Activated CD4-positive, alpha-beta T cell treated with anti-CD3 and anti-CD28 coated beads, Interleukin-2, amount 50 U/mL, for 1 hour (primary cell): ENCODE measurements at regions not wholly inside any gene's neighbourhood (a gene's known extent, or its start where the extent isn't known, plus 50 kb on each side); places are given as distances from the start of the nearest gene placed in this dataset.

Experiments
- DNase-seq: peaks from one replicate; pipeline ENCODE4 v3.0.0-alpha.2; 2020

DNA sequence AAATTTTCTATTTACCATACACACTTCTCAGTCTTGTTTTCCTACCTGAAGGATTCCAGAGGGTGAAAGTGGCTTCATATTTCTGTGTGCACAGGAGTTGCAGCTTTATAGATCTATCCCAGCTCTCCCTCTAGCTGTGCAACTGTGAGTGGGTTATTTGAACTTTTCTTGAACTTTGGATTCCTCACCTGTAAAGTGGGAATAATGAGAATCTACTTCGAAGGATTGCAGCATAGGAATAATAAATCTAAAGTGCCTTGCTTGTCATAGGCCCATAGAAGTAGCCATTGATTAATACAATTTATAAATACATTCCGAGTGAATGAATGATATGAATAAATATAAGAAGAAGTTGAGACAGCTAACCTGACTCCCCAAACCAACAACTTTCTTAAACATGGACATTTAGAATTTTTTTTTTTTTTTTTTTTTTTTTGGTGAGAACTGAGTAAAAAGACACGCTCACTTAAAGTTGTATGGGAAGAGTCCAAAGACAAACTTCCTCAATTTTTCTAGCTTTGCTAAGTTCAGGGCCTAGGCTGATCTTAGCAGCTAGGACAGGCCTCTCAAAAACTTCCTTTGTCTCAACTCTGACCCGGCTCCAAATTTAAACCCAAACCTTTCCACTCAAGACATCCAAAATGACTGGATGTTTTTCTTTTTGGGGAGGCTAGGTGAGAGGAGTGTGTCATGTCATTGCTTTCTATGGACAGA, 203.3 kb upstream of the FBXO11 start:
- DNase-seq = no peak

- DNase-seq = no peak
Observed at GRCh38 chr2:48110492-48110891, 204.0 kb upstream of the FOXN2 start.

DNA sequence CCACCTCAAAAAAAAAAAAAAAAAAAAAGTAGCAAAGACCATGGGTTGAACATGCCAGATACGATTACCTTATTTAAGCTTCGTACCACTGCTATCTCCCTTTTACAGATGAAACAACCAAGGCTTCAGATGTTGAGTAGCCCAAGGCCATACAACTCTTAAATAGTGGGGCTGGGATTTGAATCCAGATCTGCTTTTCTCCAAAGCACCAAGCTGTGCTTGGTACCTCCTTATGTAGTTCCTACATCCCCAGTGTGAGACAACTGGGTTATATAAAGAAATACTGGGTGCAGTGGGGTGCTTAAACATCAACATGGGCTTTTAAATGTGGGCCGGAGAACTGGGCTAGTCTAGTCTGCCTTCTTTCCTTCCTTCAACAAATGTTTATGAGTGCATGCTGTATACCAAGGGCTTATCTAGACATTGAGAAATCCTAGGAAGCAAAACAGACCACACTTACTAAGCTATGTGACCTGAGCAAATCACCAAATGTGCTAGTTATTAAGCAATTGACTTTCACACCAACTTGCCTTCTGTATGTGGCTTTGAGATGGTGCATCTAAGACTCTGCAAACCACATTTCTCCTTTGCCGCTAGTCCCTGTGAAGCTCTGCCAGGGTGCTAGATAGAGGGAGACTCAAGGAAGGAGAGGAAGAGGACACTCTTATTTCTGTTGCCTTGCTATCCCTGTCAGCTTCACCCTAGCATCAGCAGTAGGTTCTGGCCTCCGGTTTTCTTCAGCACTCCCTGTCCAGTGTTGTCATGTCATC, 201.4 kb upstream of the FOXN2 start:
- no peak for DNase-seq

DNA sequence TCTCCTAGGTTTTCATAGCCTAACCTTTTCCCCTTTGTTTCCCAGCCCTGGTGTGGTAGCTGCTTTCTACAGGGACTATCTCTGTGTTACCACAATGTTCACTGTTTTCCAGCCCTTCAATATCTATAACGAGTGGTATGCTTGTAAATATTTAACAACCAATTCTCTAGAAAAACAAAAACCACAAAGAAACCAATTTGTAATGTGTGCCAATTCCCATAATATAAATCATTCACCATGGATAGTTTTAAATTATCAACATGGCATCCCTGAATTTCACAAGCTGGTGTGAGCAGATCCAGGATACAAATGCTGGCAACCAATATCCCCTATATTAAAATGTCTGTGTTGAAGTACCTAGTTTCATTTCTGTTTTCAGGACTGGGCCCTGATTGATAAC, 200.7 kb upstream of the FOXN2 start:
- DNase-seq = no peak

GRCh38 chr2:48114256-48114655, 200.2 kb upstream of the FOXN2 start:
- peak; percentile 35 for DNase-seq

DNA sequence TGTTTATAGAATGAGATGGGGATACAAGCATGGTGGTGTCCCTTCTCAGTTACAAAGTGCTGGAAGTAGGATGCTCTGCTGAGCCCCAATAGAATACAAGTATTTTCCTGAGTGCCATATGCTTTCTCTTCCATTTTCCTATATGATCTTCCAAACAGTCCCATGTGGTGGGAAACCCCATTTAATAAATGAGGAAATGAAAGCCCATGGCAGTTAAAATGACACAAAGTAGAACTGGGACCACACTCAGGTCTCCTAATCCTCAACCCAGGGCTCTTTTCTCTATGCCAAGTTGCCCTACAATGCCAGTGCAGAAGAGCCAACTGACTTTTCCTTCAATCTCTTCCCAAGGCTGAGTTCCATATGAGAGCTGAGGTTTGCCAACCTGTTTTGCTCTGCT, 198.0 kb upstream of the FOXN2 start:
- no peak for DNase-seq

DNA sequence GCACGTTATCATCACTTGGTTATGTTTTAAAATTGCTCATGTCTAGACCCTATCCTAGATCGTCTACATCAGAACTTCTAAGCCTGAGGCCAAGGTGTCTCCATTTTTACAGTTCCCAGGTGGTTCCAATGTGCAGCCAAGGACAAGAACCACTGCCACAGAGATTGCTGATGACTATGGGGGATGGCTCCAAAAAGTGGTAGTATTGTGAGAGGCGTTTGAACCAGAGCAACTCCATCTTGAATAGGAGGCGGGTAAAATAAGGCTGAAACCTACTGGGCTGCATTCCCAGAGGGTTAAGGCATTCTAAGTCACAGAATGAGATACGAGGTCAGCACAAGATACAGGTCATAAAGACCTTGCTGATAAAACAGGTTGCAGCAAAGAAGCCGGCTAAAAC, 195.6 kb upstream of the FOXN2 start:
- DNase-seq = no peak

- no peak for DNase-seq
Observed at GRCh38 chr2:48120112-48120511, 194.4 kb upstream of the FOXN2 start.

DNA sequence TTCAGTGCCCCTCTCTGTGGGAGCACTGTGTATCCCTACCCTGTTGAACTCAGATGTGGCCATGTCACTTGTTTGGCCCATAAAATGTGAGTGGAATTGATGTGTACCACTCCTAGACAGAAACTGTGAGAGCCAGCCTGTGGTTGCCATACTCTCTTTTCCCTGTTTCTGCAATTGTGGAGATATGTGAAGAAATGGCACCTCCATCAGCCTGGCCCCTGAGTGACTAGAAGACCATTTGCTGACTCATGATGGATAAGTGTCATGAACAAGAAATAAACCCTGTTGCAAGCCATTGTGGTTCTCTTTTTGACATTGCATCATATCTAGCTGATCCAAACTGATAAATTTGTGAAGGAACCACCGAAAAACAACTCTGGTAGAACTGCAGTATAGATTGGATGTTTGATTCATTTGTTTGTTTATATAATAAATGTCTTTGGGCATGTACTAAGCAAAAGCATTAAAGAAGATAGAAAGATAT, 193.7 kb upstream of the FOXN2 start:
- no peak for DNase-seq

DNA sequence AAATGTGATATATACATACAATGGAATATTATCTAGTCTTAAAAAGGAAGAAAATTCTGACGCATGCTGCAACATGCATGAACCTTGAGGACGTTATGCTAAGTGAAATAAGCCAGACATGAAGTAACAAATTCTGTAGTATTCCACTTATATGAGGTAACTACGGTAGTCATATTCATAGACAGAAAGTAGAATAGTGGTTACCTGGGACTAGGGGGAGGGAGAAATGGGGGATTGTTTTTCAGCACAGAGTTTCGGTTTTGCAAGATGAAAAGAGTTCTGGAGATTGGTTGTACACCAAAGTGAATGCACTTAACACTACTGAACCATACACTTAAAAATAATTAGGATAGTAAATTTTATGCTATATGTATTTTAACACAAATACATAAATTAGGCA, 192.3 kb upstream of the FOXN2 start:
- DNase-seq = no peak

- DNase-seq = no peak
Observed at GRCh38 chr2:48124592-48124991, 189.9 kb upstream of the FOXN2 start.

GRCh38 chr2:48126162-48126561, 188.3 kb upstream of the FOXN2 start:
- DNase-seq = no peak

DNA sequence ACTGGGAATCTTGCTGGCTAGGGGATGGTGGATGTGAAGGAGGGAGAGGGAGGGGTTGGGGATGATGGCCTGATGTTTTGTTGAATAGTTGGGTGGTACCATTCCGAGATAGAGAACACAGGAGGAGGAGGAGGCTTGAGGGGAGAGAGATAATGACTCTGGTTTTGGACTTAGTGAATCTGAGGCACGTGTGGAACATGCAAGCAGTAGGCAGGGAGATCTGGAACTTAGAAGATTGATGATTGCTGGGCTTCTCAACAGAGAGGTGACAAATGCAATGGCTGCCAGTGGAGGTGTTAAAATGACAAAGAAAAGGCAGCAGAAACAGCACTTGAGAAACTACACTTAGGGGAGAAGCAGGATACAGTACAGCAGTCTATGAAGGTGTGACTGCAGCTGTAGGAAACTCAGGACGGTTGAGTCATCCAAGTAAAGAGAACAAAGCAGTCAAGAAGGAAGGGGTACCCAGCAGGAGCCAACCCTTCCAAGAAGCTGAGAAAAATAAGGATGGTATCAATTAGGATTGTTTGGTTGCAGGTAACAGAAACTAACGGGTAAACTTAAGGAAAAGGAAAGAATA, 186.8 kb upstream of the FOXN2 start:
- no peak for DNase-seq

DNA sequence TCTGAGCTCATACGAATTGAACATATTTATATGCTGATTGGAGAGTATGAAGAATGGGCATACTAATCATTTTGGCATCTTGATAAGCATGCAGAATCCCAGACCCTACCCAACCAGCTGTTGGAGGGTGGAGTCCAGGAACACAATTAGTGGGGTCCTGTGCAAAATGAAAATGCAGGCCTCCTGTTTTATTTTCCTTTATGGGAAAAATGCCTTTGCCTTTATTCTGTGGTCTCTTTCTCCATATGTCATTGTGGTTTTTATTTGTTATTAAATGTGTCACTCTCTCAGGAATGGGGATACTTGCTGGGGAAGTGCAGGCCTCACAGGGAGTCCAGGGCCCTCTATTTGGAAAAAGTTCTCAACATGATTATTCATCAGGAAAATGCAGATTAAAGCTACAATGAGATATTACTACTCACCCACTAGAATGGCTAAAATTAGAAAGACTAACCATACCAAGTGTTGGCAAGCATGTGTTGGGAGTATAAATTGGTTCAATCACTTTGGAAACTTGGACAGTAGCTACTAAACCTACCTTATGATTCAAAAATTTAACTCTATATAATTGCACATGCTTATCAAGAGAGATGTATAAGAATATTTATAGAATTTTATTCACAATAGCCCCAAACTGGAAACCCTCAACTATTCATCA, 185.1 kb upstream of the FOXN2 start:
- no peak for DNase-seq

DNA sequence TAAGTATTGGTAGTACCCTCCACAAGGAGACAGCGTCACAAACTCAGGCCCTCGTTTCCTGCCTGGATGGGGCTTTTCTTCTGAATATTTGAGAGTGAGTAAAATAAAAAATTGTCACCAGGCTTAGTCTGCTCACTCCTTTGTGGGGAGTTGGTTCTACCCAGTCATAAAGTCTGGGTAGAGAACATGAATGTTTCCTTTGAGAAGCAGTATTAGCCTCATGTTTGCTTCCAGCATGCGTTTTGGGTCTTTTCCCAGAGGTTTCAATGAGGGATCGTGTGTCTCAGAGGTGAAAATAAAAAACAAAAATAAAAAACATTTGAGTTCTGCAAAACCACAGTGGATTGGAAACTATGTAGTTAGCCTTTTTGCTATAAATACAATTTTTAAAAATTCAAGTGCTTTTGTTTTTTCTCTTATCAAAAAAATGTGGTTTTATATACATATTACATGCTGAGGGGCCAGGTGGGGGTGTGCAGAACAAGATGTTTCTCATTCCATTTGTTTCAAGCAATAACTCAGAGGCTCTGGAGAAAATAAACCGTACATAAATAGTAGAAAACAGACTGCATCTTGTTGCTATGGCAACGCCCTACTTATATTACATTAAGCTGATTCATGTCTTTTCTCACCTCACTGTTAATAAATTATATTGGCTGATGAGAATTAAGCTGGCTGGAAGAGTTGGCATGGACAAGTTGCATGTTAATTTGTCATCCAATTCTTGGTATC, 182.8 kb upstream of the FOXN2 start:
- no peak for DNase-seq

DNA sequence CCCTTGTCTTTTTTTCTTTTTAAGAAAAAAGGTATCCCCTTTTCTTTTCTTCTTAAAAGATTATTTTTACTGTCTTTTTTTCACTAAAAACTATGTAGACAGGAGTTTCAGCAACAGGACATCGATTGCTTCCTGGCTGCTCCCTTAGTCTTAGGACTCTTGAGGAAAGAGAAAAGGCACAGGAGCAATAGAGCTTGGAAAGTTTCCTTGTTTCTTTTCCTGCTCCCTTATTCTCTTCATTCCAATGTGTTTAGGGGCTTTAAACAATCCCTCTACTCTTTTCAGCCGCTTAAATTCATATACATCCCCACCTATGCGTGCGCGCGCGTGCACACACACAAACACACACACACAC, 182.2 kb upstream of the FOXN2 start:
- no peak for DNase-seq

- DNase-seq = no peak
Observed at GRCh38 chr2:48134704-48135103, 179.8 kb upstream of the FOXN2 start.

DNA sequence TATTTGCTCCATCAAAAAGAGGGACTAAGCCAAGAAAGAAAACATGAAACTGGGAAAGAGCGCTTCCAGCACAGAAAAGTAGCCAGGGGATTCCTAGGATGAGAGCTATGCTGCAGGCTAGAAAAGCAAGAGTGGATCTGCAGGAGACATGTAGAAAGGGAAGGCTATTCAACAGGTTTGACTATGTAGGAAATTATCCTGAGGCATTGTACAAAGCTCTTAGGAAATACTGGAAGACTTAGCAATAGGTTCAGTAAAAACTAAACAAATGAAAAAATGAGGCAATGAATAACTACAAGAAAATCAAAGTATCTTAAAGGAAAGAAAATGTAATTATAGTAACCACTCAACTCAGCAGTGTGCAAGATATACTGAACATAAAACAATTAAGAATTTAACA, 178.7 kb upstream of the FOXN2 start:
- DNase-seq = no peak

- DNase-seq = no peak
Observed at GRCh38 chr2:48137829-48138228, 176.7 kb upstream of the FOXN2 start.

GRCh38 chr2:48138898-48139297, 175.6 kb upstream of the FOXN2 start:
- DNase-seq = no peak

DNA sequence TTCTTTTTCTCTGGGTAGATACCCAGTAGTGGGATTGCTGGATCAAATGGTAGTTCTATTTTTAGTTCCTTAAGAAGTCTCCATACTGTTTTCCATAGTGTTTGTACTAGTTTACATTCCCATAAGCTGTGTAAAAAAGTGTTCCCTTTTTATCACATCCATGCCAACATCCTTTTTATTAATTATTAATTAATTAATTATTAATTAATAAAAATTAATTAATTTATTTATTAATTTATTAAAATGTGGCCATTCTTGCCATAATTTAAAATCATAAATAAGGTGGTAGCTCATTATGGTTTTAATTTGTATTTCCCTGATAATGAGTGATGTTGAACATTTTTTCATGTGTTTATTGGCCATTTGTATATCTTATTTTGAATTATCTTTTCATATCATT, 173.9 kb upstream of the FOXN2 start:
- DNase-seq = no peak

- DNase-seq = no peak
Observed at GRCh38 chr2:48144777-48145176, 169.7 kb upstream of the FOXN2 start.

DNA sequence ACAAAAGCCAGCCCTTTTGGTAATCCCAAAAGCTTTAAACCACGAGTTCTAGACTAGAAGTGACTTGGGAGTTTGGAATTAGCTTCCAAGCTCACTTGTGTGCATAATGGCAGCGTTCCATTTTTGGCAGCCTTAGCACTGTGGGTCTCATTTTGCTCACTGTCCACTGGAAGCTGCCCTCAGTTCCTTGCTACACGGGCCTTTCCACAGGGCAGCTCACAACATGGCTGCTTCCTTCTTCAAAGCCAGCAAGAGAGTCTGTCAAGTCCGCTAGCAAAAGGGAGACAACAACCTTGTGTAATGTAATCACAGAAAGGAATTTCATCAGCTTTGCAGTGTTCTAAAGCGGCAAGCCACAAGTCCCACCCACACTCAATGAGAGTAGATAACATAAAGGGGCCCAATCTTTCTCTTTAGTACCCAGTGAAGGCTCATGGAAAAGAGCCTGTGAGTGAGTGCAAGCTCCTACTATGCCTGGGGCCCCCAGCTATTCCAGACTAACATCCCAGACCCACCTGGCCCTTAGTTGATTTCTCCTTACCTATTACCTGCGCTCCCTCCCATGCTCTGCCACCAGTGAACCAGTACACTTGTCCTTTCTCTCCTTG, 168.5 kb upstream of the FOXN2 start:
- DNase-seq = no peak
